ENCODE measurements at regions not wholly inside any gene's neighbourhood (a gene's known extent, or its start where the extent isn't known, plus 50 kb on each side); places are given as distances from the start of the nearest gene placed in this dataset.
"Not testable (repeated sequence)": the region's sequence is repeated elsewhere in the genome, so short reads cannot be mapped to it uniquely, and the experiment has no call there.

GRCh38 chr14:77990337-77990736, 179.8 kb upstream of the NRXN3 start:
- in situ Hi-C loops (cut with HindIII; ENCODE audit: low pct_ligation_motif_present, low sequenced_read_pairs): no loop called here
- Histone ChIP-seq H3K4me3 (ENCODE audit: low read depth, low read length) (no peak overlapping the region), H3K27ac (no peak overlapping the region), H3K27me3 (replicated peaks) (no peaks in the 10 kb centered on the region), H3K36me3 (replicated peaks) (no peaks in the 10 kb centered on the region)
- no peak for TF ChIP-seq CTCF (IDR thresholded peaks at IDR 0.05; ENCODE audit: low read depth, low read length, missing control alignments)
- DNase-seq: no peak

GRCh38 chr14:77991128-77991772, 178.9 kb upstream of the NRXN3 start:
- no peaks in the 10 kb centered on the region for H3K27me3 ChIP-seq (replicated peaks)
- no peak for DNase-seq
- peak; percentile 25 for TF ChIP-seq CTCF (IDR thresholded peaks at IDR 0.05; ENCODE audit: low read depth, low read length, missing control alignments)

GRCh38 chr14:78005325-78005724, 164.8 kb upstream of the NRXN3 start:
- DNase-seq: peak; percentile 65
- Histone ChIP-seq H3K27ac (no peak overlapping the region), H3K36me3 (replicated peaks) (no peaks in the 10 kb centered on the region), H3K4me3 (ENCODE audit: low read depth, low read length) (no peak overlapping the region), H3K27me3 (replicated peaks) (no peaks in the 10 kb centered on the region)
- TF ChIP-seq CTCF (IDR thresholded peaks at IDR 0.05; ENCODE audit: low read depth, low read length, missing control alignments): no peak
- in situ Hi-C loops (cut with HindIII; ENCODE audit: low pct_ligation_motif_present, low sequenced_read_pairs): no loop called here

More at GRCh38 chr14:77991128-77991772, 178.9 kb upstream of the NRXN3 start:
- Histone ChIP-seq H3K36me3 (replicated peaks) (no peaks in the 10 kb centered on the region), H3K27ac (no peak overlapping the region), H3K4me3 (ENCODE audit: low read depth, low read length) (no peak overlapping the region)
- in situ Hi-C loops (cut with HindIII; ENCODE audit: low pct_ligation_motif_present, low sequenced_read_pairs): no loop called here

- H3K27ac ChIP-seq: no peak overlapping the region
Measured at GRCh38 chr14:78007160-78007559, 163.0 kb upstream of the NRXN3 start.

GRCh38 chr14:78010688-78011087, 159.5 kb upstream of the NRXN3 start:
- H3K36me3 ChIP-seq (replicated peaks): no peaks in the 10 kb centered on the region
- no peak overlapping the region for H3K4me3 ChIP-seq (ENCODE audit: low read depth, low read length)
- in situ Hi-C loops (cut with HindIII; ENCODE audit: low pct_ligation_motif_present, low sequenced_read_pairs): no loop called here
- DNase-seq: peak; percentile 68
- no peak overlapping the region for H3K27ac ChIP-seq
- no peak for TF ChIP-seq CTCF (IDR thresholded peaks at IDR 0.05; ENCODE audit: low read depth, low read length, missing control alignments)
- H3K27me3 ChIP-seq (replicated peaks): no peaks in the 10 kb centered on the region

More at GRCh38 chr14:78007160-78007559, 163.0 kb upstream of the NRXN3 start:
- Histone ChIP-seq H3K27me3 (replicated peaks) (no peaks in the 10 kb centered on the region), H3K4me3 (ENCODE audit: low read depth, low read length) (no peak overlapping the region), H3K36me3 (replicated peaks) (no peaks in the 10 kb centered on the region)
- TF ChIP-seq CTCF (IDR thresholded peaks at IDR 0.05; ENCODE audit: low read depth, low read length, missing control alignments): no peak
- in situ Hi-C loops (cut with HindIII; ENCODE audit: low pct_ligation_motif_present, low sequenced_read_pairs): no loop called here
- DNase-seq: no peak

- DNase-seq; H3K36me3 ChIP-seq (replicated peaks); H3K27me3 ChIP-seq (replicated peaks); H3K27ac ChIP-seq; in situ Hi-C loops (cut with HindIII; ENCODE audit: low pct_ligation_motif_present, low sequenced_read_pairs); H3K4me3 ChIP-seq (ENCODE audit: low read depth, low read length): not testable (repeated sequence)
Measured at GRCh38 chr14:78013911-78014310, 156.3 kb upstream of the NRXN3 start.

All from brain microvascular endothelial cell (primary cell).